Neuronal stem cell (in vitro differentiated cells): ENCODE measurements at regions not wholly inside any gene's neighbourhood (a gene's known extent, or its start where the extent isn't known, plus 50 kb on each side); places are given as distances from the start of the nearest gene placed in this dataset.
"Not testable (repeated sequence)": the region's sequence is repeated elsewhere in the genome, so short reads cannot be mapped to it uniquely, and the experiment has no call there.

Source experiments
- DNase-seq: peaks from one replicate; pipeline ENCODE4 v3.0.0-alpha.2; 2013; ENCODE audit warnings: low spot score
- H2AFZ ChIP-seq: one replicate; pipeline ENCODE4 v1.6.1; 2013; ENCODE audit warnings: mild to moderate bottlenecking, low read length, inconsistent platforms
- H2AK5ac ChIP-seq: 2 replicates; pipeline ENCODE4 v1.6.1; 2013; ENCODE audit warnings: low read depth, mild to moderate bottlenecking, inconsistent platforms, low read length, moderate library complexity, mixed read lengths
- H2BK120ac ChIP-seq: 2 replicates; pipeline ENCODE4 v1.6.1; 2013; ENCODE audit warnings: low read depth, mild to moderate bottlenecking, inconsistent platforms, low read length, moderate library complexity, mixed read lengths
- H2BK12ac ChIP-seq: one replicate; pipeline ENCODE4 v1.6.1; 2013; ENCODE audit warnings: low read length, inconsistent platforms
- H2BK15ac ChIP-seq: 2 replicates; pipeline ENCODE4 v1.6.1; 2013; ENCODE audit warnings: mild to moderate bottlenecking, low read length, inconsistent platforms, mixed read lengths
- H2BK5ac ChIP-seq: one replicate; pipeline ENCODE4 v1.6.1; 2013; ENCODE audit warnings: inconsistent platforms, mild to moderate bottlenecking, low read length, moderate library complexity
- H3K14ac ChIP-seq: one replicate; pipeline ENCODE4 v1.6.1; 2013; ENCODE audit warnings: low read length, inconsistent platforms
- H3K18ac ChIP-seq: 2 replicates; pipeline ENCODE4 v1.6.1; 2013; ENCODE audit warnings: low read length, inconsistent platforms
- H3K23ac ChIP-seq: 2 replicates; pipeline ENCODE4 v1.6.1; 2013; ENCODE audit warnings: low read depth, mild to moderate bottlenecking, mixed read lengths, low read length, inconsistent platforms; ENCODE audit not compliant: poor library complexity
- H3K27ac ChIP-seq: replicated peaks from 3 replicates; pipeline ENCODE4 v1.5.1; 2013; ENCODE audit warnings: low read length, inconsistent platforms
- H3K27me3 ChIP-seq, 3 experiments: 2 replicates each; pipeline ENCODE4 v1.6.1; 2013; ENCODE audit warnings: low read length in 3 of 3, mild to moderate bottlenecking in 2 of 3, inconsistent platforms in 1 of 3, low read depth in 1 of 3, mixed read lengths in 1 of 3, moderate library complexity in 1 of 3; ENCODE audit not compliant: control insufficient read depth in 3 of 3, insufficient read depth in 3 of 3
- H3K36me3 ChIP-seq, 2 donors: replicated peaks in 1 of 2; 2 replicates each; pipeline ENCODE4 v1.6.1; 2013; ENCODE audit warnings: low read length in 2 of 2; ENCODE audit not compliant: control insufficient read depth in 2 of 2, insufficient read depth in 2 of 2
- H3K4ac ChIP-seq: 2 replicates; pipeline ENCODE4 v1.6.1; 2013; ENCODE audit warnings: inconsistent platforms, mild to moderate bottlenecking, low read length, moderate library complexity
- H3K4me1 ChIP-seq, 2 donors: 1 replicate in 1 of 2; 2 replicates in 1 of 2; pipeline ENCODE4 v1.6.1; 2013; ENCODE audit warnings: low read length in 2 of 2, low read depth in 1 of 2; ENCODE audit not compliant: control insufficient read depth in 2 of 2, insufficient read depth in 1 of 2
- H3K4me2 ChIP-seq: one replicate; pipeline ENCODE4 v1.6.1; 2013; ENCODE audit warnings: mild to moderate bottlenecking, low read length, inconsistent platforms; ENCODE audit not compliant: insufficient read depth, poor library complexity, severe bottlenecking
- H3K4me3 ChIP-seq, 2 donors: 2 replicates each; pipeline ENCODE4 v1.5.1; 2013; ENCODE audit warnings: low read length in 2 of 2, mild to moderate bottlenecking in 2 of 2, inconsistent platforms in 1 of 2, moderate library complexity in 1 of 2
- H3K79me1 ChIP-seq: one replicate; pipeline ENCODE4 v1.6.1; 2013; ENCODE audit warnings: low read depth, mild to moderate bottlenecking, inconsistent platforms, low read length, moderate library complexity
- H3K9ac ChIP-seq: one replicate; pipeline ENCODE4 v1.6.1; 2013; ENCODE audit warnings: mild to moderate bottlenecking, low read depth, low read length, inconsistent platforms; ENCODE audit not compliant: poor library complexity
- H3K9me3 ChIP-seq, 2 donors: replicated peaks in 1 of 2; 2 replicates each; pipeline versions ENCODE3 to v1.6.1; 2013; ENCODE audit warnings: low read length in 2 of 2, mild to moderate bottlenecking in 2 of 2, inconsistent platforms in 1 of 2, low read depth in 1 of 2, mixed read lengths in 1 of 2, moderate library complexity in 1 of 2; ENCODE audit not compliant: control insufficient read depth in 2 of 2, insufficient read depth in 1 of 2
- H4K8ac ChIP-seq: one replicate; pipeline ENCODE4 v1.6.1; 2013; ENCODE audit warnings: low read depth, mild to moderate bottlenecking, inconsistent platforms, low read length, moderate library complexity
- H4K91ac ChIP-seq: one replicate; pipeline ENCODE4 v1.6.1; 2013; ENCODE audit warnings: low read length, low read depth, mild to moderate bottlenecking, inconsistent platforms; ENCODE audit not compliant: poor library complexity
- WGBS, 2 donors: extraction: QIAGEN DNeasy Blood & Tissue Kit; methylation state at CpG; one replicate each; pipeline ENCODE4 v1.1.7; 2013; ENCODE audit warnings: missing lambda C conversion rate in 2 of 2, mixed read lengths in 1 of 2; ENCODE audit not compliant: insufficient read length in 2 of 2, insufficient replicate concordance in 1 of 2; ENCODE audit errors: extremely low coverage in 2 of 2; 5-methylcytosine and 5-hydroxymethylcytosine counted together

- no peaks in the 10 kb centered on the region for H3K4me1 ChIP-seq
- H2BK5ac ChIP-seq, result no peak overlapping the region
- H2BK15ac ChIP-seq, result no peak overlapping the region
- H3K27me3 ChIP-seq, result no peaks in the 10 kb centered on the region
- no peak overlapping the region for H2AFZ ChIP-seq
- no peak overlapping the region for H3K4ac ChIP-seq
- H3K36me3 ChIP-seq, result no peaks in the 10 kb centered on the region
- H2AK5ac ChIP-seq, result no peak overlapping the region
- H4K91ac ChIP-seq, result no peak overlapping the region
- no peak overlapping the region for H3K9ac ChIP-seq
- H4K8ac ChIP-seq, result no peak overlapping the region
- H3K14ac ChIP-seq, result no peak overlapping the region
- H2BK120ac ChIP-seq, result no peak overlapping the region
- H3K4me3 ChIP-seq, result no peak overlapping the region
- no peak overlapping the region for H3K4me2 ChIP-seq
- no peaks in the 10 kb centered on the region for H3K79me1 ChIP-seq
- H3K27ac ChIP-seq, result no peak overlapping the region
- no peak overlapping the region for H3K18ac ChIP-seq
- H2BK12ac ChIP-seq, result no peak overlapping the region
- WGBS, 2 donors, result no CpG with 5 or more reads among the region's 2 CpGs
- no peaks in the 10 kb centered on the region for H3K9me3 ChIP-seq
- H3K23ac ChIP-seq, result no peak overlapping the region
- no peak for DNase-seq
Measured at GRCh38 chr7:82506208-82506607, 62.6 kb upstream of the CACNA2D1 start.

GRCh38 chr7:82501346-82501745 is 57.8 kb upstream of the CACNA2D1 start:
- no peaks in the 10 kb centered on the region for H3K79me1 ChIP-seq
- no peak overlapping the region for H3K27ac ChIP-seq
- no peak for DNase-seq
- H3K9me3 ChIP-seq, result no peaks in the 10 kb centered on the region
- no peak overlapping the region for H2AFZ ChIP-seq
- H3K4me3 ChIP-seq, result no peak overlapping the region
- no CpG with 5 or more reads among the region's 4 CpGs for WGBS, 2 donors
- no peak overlapping the region for H4K8ac ChIP-seq
- H3K14ac ChIP-seq, result no peak overlapping the region
- no peaks in the 10 kb centered on the region for H3K4me1 ChIP-seq
- no peak overlapping the region for H2BK5ac ChIP-seq
- no peak overlapping the region for H3K9ac ChIP-seq
- no peak overlapping the region for H2BK15ac ChIP-seq
- no peak overlapping the region for H2AK5ac ChIP-seq
- no peak overlapping the region for H3K4ac ChIP-seq
- no peak overlapping the region for H4K91ac ChIP-seq
- no peaks in the 10 kb centered on the region for H3K36me3 ChIP-seq
- no peak overlapping the region for H2BK12ac ChIP-seq
- no peak overlapping the region for H3K23ac ChIP-seq
- H3K18ac ChIP-seq, result no peak overlapping the region
- H3K27me3 ChIP-seq, result peaks cover 0 to 3% (median 0%) of the 10 kb centered on the region in 3 experiments
- no peak overlapping the region for H3K4me2 ChIP-seq
- no peak overlapping the region for H2BK120ac ChIP-seq

- H3K23ac ChIP-seq, H3K4me3 ChIP-seq, H3K14ac ChIP-seq, H2BK120ac ChIP-seq, H3K9ac ChIP-seq, H2AFZ ChIP-seq, H2BK12ac ChIP-seq, H3K79me1 ChIP-seq, H3K27ac ChIP-seq, H4K8ac ChIP-seq, H3K4me2 ChIP-seq, H3K9me3 ChIP-seq, H2BK15ac ChIP-seq, DNase-seq, H3K36me3 ChIP-seq, H3K18ac ChIP-seq, H3K4ac ChIP-seq, H3K27me3 ChIP-seq, H4K91ac ChIP-seq, H3K4me1 ChIP-seq, H2AK5ac ChIP-seq, H2BK5ac ChIP-seq: not testable (repeated sequence)
- WGBS, 2 donors, result no CpG with 5 or more reads among the region's 21 CpGs
Measured at GRCh38 chr7:82499546-82499945, 56.0 kb upstream of the CACNA2D1 start.

- Histone ChIP-seq H3K18ac (no peak overlapping the region), H3K4me2 (no peak overlapping the region), H3K36me3 (no peaks in the 10 kb centered on the region), H2AK5ac (no peak overlapping the region), H3K4me1 (no peaks in the 10 kb centered on the region), H3K27ac (no peak overlapping the region), H2BK12ac (no peak overlapping the region), H2BK120ac (no peak overlapping the region), H3K23ac (no peak overlapping the region), H3K14ac (no peak overlapping the region), H2BK15ac (no peak overlapping the region), H3K4me3 (no peak overlapping the region), H3K79me1 (no peaks in the 10 kb centered on the region), H2BK5ac (no peak overlapping the region), H3K9ac (no peak overlapping the region), H4K8ac (no peak overlapping the region), H4K91ac (no peak overlapping the region), H3K4ac (no peak overlapping the region), H3K27me3 (peaks cover 0 to 3% (median 0%) of the 10 kb centered on the region in 3 experiments), H3K9me3 (no peaks in the 10 kb centered on the region), H2AFZ (no peak overlapping the region)
- WGBS, 2 donors, result 100% methylated on average over 1 of the region's 1 CpG; no CpG with 5 or more reads in 1 of the 2 donors
- DNase-seq, result no peak
Measured at GRCh38 chr7:82494420-82494819, 50.8 kb upstream of the CACNA2D1 start.
